HG03045 (cell line): ENCODE measurements at regions not wholly inside any gene's neighbourhood (a gene's known extent, or its start where the extent isn't known, plus 50 kb on each side); places are given as distances from the start of the nearest gene placed in this dataset.

ENCODE experiments used
- ATAC-seq: cut with Tn5 transposase; IDR thresholded peaks from one replicate; pipeline ENCODE4 v1.9.1; 2021; ENCODE audit warnings: mild to moderate bottlenecking, moderate library complexity; ENCODE audit not compliant: unreplicated experiment

DNA sequence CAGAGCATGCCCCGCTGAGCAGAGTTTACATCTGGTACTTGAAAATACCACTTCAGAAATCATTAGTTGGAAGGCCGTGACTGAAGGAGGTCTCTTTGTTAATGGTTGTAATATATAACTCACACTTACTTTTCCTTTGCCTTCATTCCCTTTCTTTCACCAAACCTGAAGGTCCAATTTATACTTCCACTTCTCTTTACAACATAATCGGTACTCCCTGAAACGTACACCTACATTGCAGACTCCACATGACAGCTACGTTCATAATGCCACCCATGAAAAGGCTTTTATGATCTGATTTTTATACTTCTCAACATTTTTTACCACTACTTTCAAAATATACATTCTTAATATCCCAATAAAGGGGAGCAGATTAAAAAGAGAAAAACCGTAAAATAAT, 298.7 kb downstream of the C4orf33 start:
- no peak for ATAC-seq

DNA sequence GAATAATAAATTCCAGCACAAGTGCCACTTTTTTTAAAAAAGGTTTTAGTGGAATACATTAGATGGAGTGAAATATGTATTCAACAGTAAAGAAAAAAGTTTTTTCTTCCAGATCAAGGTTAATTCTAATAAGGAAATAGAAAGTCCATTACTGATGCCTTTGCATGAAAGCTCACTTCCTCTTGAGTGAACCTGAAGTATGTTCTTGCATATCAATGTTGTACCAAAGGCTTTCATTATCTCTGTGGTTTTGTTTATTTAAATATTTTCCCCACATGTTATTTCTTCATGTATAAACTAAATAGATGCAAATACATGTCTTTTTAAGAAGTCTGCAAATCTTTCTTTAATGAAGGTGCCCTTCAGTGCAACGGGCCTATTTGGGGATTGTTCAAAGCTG, 307.9 kb downstream of the C4orf33 start:
- ATAC-seq = no peak

DNA sequence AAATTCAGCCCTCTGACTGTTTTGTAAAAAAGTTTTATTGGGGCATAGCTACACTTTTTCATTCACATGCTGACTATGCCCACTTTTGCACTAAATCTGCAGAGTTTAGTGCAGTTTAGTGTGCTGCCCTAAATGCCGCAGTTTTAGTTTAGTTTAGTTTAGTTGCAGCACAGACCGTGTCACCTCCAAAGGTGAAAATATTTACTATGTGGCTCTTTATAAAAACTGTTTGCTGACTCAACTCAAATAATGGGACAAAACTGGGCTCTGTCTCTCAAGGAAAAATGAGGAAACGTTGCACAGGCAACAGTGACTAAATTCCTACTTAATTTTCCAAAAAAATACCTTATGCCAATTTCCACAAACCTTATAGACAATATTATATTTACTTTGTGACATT, 314.2 kb downstream of the C4orf33 start:
- no peak for ATAC-seq

GRCh38 chr4:129415004-129415403, 319.1 kb downstream of the C4orf33 start:
- no peak for ATAC-seq

DNA sequence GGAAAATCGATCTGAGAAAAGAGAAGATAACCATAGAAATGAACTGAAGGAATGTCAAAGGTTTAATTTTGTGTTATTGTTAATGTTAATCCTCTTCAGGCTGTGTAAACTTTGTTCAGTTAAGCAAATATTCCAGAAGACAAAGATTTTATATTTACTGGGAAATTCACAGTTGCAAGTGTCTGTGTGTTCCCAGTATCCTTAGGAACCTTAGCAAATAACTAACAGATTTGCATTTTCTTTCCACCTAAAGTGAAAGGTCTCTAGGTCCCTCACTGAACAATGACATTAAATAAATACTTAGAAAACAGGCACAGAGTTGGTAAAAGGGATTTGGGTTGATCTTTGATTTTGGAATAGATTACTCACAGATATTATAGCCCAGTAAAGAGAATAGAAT, 324.7 kb downstream of the C4orf33 start:
- no peak for ATAC-seq

GRCh38 chr4:129422277-129422676, 326.3 kb downstream of the C4orf33 start:
- ATAC-seq = no peak

DNA sequence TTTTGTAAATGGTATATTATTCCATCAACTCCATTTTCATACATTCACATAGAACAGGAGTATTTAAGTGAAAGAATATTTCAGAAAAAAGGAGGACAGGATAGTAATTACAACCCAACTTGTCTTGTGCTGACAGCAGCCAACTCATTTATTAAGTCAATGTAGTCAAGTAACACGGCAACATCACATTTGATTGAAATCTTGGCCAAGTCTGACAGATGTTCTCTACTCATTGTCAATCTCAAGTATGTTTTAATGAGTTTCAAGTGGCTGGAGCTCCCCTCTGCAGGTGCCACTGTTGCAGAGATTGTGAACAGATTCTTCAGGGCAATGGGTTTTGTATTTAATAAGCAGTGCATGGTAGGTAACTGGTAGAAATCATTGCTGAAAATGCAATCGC, 332.5 kb downstream of the C4orf33 start:
- ATAC-seq = no peak

DNA sequence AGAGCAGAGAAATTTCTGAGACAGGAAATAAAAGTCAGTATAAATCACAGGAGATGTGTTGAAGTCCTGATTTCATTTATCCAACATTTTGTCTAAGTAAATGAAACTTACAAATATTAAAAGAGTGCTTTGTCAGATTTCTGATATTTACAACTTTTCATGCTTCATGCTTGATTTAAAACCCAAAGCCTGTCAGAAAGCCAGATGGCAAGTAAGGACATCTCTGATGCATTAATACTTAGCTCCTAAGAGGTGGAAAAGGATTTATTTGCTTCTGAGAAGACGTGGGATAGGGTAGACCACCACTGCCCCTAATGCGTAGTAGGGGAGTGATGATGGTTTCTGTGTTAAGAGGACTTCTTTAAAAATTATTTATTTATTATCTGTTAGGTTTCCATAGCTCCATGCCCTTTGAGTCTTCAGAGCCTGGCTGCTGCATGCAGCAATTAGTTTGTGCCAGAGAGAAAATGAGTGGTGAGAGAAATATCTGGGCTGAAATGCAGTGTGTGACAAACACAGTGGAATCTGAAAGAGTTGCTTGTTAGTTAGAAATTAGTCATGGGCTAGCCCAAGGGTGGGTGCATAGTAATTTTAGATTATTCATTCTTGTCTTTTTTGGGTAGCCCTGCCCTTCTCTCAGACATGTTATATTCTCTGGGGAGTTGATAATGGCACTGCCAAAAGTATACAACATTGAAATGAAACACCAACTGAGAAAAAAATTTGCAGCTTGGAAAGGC, 333.8 kb downstream of the C4orf33 start:
- ATAC-seq = no peak

DNA sequence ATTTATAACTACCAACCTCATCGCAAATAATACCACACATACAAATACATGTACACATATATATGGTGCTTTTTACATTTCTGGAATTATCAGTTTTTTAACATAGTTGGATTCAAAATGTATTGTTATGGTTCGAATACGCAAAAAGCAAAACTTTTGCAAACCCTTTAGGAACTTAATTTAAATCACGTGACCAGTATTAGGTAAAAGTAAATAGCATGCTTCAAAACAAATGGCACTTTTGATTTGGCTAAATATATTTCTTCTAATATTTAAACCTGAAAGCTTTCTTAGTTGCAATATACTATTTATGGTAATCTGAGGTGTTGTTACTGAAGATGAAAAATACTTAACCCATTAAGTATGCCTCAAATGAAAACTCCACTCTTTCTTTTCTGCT, 341.4 kb downstream of the C4orf33 start:
- no peak for ATAC-seq

DNA sequence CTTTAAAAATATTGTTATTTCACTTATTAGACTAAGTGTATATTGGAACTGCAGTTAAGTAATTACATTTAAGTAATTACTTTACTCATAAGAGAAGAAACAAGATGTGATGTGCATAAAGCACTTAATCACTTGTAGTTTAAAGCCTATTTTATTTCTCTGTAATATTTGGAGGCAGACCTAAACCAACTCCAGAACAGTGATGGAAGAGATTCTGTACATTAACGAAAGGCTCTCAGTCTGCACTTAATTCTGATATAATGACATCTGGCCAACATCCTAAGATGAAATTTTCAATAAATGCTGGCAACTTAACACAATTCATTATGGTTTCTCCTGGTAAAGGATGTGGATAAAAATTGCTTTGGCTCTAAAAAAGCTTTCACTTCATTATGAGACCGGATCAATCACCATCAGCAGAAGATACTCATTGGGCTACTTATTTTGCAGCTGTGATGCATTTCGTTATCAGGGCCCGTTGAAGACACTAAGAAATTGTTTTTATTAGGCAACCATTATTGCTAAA, 342.6 kb downstream of the C4orf33 start:
- no peak for ATAC-seq

GRCh38 chr4:129446074-129446473, 350.1 kb downstream of the C4orf33 start:
- ATAC-seq = no peak

DNA sequence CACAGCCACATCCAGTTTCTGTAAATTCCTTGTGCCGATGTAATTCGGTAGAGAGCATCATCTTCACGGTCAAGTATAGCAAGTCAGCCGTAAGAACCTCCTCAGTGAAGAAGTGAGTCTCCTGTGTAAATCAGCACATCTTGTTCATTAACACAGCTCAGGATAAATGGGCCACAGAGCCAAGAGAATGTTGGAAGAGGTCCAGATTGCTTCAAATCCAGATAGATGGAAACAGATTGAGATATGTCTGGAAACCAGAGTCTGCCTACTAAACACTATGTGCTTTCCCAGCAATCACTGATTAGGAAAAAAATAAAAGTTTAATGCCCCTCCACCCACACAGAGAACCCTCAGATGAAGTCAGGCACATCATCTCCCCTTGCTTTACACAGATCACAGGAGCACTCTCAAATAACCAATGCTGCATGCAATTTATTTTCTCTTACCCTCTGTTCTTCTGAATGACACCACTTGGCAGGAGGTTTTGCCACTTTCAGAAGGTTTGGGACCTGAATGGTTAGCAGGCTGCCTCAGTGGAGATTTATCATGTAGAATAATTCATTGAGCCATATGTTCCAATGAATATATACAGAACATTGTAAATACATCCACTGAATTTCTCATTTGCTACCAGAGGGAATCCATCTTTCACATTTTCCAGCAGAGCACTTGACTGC, 357.7 kb downstream of the C4orf33 start:
- no peak for ATAC-seq

DNA sequence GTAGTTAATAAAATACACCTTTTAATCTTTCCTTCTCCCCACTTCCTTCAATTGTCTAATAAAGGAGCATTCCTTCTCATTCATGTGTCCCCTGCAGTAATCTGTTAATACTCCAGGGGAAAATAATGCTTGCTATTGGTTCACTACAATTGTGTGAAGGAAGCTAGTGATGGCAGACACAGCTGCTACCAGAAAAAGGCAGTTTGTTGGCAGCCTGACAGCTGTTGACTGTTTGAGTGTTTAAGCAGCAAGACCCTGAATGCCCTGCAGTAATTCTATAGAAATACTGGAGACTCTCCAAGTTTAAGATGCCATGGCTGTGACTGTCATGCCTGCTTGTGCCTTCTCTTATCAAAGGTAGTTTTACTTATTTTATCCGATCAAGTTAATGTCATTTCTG, 359.5 kb downstream of the C4orf33 start:
- ATAC-seq = no peak

DNA sequence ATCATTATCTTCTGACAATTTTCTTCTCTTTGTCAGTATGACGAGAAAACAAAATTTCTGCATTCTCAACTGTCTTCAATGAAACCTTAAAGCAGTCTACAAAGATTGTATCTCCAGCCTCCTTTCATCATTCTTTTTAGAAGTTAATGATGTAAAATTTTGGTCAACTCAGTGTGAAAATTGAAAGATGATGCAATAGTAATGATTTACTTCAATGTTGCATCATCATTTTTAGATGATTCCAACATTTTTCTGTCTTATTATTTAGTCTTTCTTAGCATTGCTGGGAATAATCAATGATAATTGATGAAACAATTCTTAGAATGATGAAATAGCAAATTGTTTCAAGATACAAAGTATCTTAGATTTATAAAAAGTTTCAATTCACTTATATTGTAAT, 372.7 kb downstream of the C4orf33 start:
- no peak for ATAC-seq

DNA sequence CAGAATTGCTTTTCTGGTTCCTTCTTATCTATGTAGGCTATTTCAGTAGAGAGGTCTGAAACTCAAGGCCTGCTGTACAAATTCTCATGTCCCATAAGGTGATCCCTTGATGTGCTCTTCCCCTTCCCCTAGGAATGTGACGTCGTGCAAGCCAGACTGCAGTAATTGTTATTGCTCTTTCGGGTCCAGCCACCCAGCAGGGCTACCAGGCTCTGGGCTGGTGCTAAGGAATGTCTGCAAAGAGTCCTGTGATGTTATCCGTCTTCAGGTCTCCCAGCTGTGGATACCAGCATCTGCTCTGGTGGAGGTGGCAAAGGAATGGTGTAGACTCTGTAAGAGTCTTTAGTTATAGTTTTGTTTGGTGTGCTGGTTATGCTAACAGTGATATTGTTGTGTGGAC, 378.7 kb downstream of the C4orf33 start:
- ATAC-seq = no peak

DNA sequence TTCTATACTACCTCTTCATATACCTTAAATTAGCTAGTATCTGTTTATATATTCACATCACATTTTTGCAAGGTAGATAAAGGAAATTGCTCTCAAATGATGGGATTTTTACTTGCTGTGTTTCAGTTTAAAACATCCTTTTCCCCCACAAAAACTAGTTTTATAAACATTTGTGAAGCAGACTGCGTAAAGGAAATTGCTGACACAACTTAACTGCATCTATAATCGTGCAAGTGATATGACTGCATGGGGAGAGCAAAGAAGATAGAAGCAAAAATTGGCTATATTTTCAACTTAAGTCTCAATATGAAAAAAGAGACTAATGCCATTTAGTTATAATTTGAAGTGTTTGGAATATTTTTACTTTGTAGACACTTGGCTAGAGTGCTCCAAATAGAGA, 385.2 kb downstream of the C4orf33 start:
- ATAC-seq = no peak

GRCh38 chr4:129488427-129488826, 392.5 kb downstream of the C4orf33 start:
- ATAC-seq = no peak

GRCh38 chr4:129490516-129490915, 394.6 kb downstream of the C4orf33 start:
- no peak for ATAC-seq

DNA sequence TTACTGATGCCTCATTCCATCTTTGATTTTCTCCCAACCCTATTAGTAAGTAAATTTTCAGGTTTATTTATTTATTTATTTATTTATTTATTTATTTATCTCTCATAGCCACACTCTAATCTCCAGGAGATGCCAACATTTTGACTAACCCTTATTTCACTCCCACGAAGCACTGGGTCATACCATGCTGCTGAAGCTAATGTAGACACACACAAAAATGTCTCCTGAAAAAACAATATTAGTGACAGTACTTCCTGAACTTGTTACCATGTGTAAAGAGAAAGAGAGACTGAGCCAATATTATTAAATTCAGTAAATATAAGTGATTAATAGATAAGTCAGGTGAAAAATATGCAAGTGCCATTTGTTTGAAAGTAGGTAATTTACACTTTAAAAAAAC, 402.7 kb downstream of the C4orf33 start:
- no peak for ATAC-seq

- ATAC-seq = no peak
Observed at GRCh38 chr4:129514852-129515251, 418.9 kb downstream of the C4orf33 start.

- no peak for ATAC-seq
Observed at GRCh38 chr4:129515356-129515755, 419.4 kb downstream of the C4orf33 start.

- ATAC-seq = no peak
Observed at GRCh38 chr4:129526812-129527211, 430.9 kb downstream of the C4orf33 start.
